AG04450 (cell line): ENCODE measurements at regions not wholly inside any gene's neighbourhood (a gene's known extent, or its start where the extent isn't known, plus 50 kb on each side); places are given as distances from the start of the nearest gene placed in this dataset.

Experiments used
- CTCF ChIA-PET: fragments of 300-600, 350-600 bp; formaldehyde crosslinking; extraction: SDS; loops from one replicate; lab custom pipeline; 2022; ENCODE audit warnings: antibody characterized with exemption, inconsistent platforms; lab: Charles Lee
- POLR2A ChIA-PET: fragments of 350-600 bp; formaldehyde crosslinking; extraction: SDS; loops from one replicate; lab custom pipeline; 2021; ENCODE audit warnings: antibody characterized with exemption, inconsistent platforms; lab: Yijun Ruan, JAX
- DNase-seq: peaks from one replicate; pipeline ENCODE4 v3.0.0-alpha.2; 2011; ENCODE audit warnings: low read depth, low spot score
- H3K27ac ChIP-seq: one replicate; pipeline ENCODE4 v1.5.1; 2012; ENCODE audit warnings: low read depth, low read length, control low read depth
- H3K27me3 ChIP-seq: one replicate; pipeline ENCODE4 v1.6.0; 2012; ENCODE audit warnings: low read length; ENCODE audit not compliant: control insufficient read depth, insufficient read depth
- H3K4me3 ChIP-seq: 2 replicates; pipeline ENCODE4 v1.5.1; 2011; ENCODE audit warnings: mild to moderate bottlenecking, low read depth, low read length, control low read depth
- H3K9me3 ChIP-seq: 2 replicates; pipeline ENCODE4 v1.5.1; 2012; ENCODE audit warnings: low read length; ENCODE audit not compliant: control insufficient read depth, insufficient read depth
- CTCF ChIP-seq: IDR thresholded peaks from 2 replicates; pipeline ENCODE4 v1.5.1; 2011; ENCODE audit warnings: low read depth, low read length, control low read depth, inconsistent platforms

- Histone ChIP-seq H3K27me3 (no peaks in the 10 kb centered on the region), H3K4me3 (no peak overlapping the region), H3K27ac (no peak overlapping the region), H3K9me3 (peaks cover 26% of the 10 kb centered on the region)
- CTCF ChIA-PET: no interaction called here
- TF ChIP-seq CTCF: no peak
- POLR2A ChIA-PET: no interaction called here
- no peak for DNase-seq
Measured at GRCh38 chr10:121662531-121662930, 64.3 kb upstream of the FGFR2 start.

- Histone ChIP-seq H3K27ac (no peak overlapping the region), H3K4me3 (no peak overlapping the region), H3K9me3 (peaks cover 26% of the 10 kb centered on the region), H3K27me3 (no peaks in the 10 kb centered on the region)
- DNase-seq: no peak
- ChIA-PET CTCF (no interaction called here), POLR2A (no interaction called here)
- TF ChIP-seq CTCF: no peak
Measured at GRCh38 chr10:121661451-121661851, 63.2 kb upstream of the FGFR2 start.

DNA sequence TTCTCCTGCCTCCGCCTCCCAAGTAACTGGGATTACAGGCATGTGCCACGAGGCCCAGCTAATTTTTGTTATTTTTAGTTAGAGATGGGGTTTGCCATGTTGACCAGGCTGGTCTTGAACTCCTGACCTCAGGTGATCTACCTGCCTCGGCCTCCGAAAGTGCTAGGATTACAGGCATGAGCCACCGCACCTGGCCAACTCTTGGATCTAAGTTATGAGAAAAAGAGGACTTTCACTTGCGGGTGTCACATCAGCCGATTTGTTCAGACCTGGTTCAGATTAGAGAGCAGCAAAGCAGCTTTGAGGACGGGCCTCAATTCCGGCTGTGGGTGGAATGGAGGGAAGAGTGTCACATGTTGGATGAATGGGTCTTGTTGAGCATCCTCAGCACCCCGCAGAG is 61.0 kb upstream of the FGFR2 start:
- no peak for TF ChIP-seq CTCF
- ChIA-PET POLR2A (no interaction called here), CTCF (no interaction called here)
- Histone ChIP-seq H3K27me3 (no peaks in the 10 kb centered on the region), H3K27ac (no peak overlapping the region), H3K4me3 (no peak overlapping the region), H3K9me3 (peaks cover 32% of the 10 kb centered on the region)
- no peak for DNase-seq

DNA sequence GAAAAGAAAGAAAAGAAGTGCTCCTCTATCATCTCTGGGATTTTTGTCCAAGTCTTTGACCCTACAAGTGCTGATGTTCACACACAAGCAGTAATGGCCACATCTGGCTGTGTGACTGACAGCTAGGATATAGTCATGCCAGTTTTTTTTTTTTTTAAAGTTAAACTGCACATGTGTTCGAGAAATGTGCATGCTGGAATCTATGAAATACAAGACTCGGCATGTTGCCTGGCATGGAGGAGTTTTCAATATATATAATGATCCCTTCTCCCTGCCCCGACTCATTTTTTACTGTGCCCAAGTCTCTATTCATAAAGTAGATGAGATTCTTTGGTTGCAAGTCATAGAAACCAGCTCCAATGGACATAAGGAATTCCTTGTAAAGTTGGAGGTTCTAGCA is 60.4 kb upstream of the FGFR2 start:
- DNase-seq: no peak
- no peak for TF ChIP-seq CTCF
- Histone ChIP-seq H3K27me3 (no peaks in the 10 kb centered on the region), H3K4me3 (no peak overlapping the region), H3K27ac (no peak overlapping the region), H3K9me3 (peaks cover 32% of the 10 kb centered on the region)
- POLR2A ChIA-PET: no interaction called here
- CTCF ChIA-PET: no interaction called here

GRCh38 chr10:121658111-121658510 is 59.9 kb upstream of the FGFR2 start:
- no peak for DNase-seq
- Histone ChIP-seq H3K27me3 (no peaks in the 10 kb centered on the region), H3K27ac (no peak overlapping the region), H3K4me3 (no peak overlapping the region), H3K9me3 (peaks cover 29% of the 10 kb centered on the region)
- CTCF ChIA-PET: no interaction called here
- POLR2A ChIA-PET: interaction anchor here (0.5 kb wide), 1 partner anchor 951 kb away, joined by 4 read pairs; no protein-coding TSS in a partner anchor
- no peak for TF ChIP-seq CTCF
